ENCODE measurements at regions not wholly inside any gene's neighbourhood (a gene's known extent, or its start where the extent isn't known, plus 50 kb on each side); places are given as distances from the start of the nearest gene placed in this dataset.

- H3K36me3 ChIP-seq: no peaks in the 10 kb centered on the region
- no peak for DNase-seq (ENCODE audit: low spot score in 2 of 2)
- intact Hi-C loops (cut with DNase I; ENCODE audit: low total_unique reads): no loop called here
- TF ChIP-seq POLR2AphosphoS5 (IDR thresholded peaks at IDR 0.05) (no peak), POLR2A (IDR thresholded peaks at IDR 0.05) (no peak), CTCF (IDR thresholded peaks at IDR 0.05) (no peak)
- H3K9me3 ChIP-seq: no peaks in the 10 kb centered on the region
- peaks cover 0 to 3% of the 10 kb centered on the region in 2 donors for H3K27me3 ChIP-seq
- no peak overlapping the region for H3K4me3 ChIP-seq
- H3K27ac ChIP-seq: no peak overlapping the region
- H3K4me1 ChIP-seq: no peaks in the 10 kb centered on the region
Observed at GRCh38 chr4:170395773-170396172, 306.0 kb upstream of the AADAT start.

- H3K27me3 ChIP-seq: no peaks in the 10 kb centered on the region
- intact Hi-C loops (cut with DNase I; ENCODE audit: low total_unique reads): no loop called here
- no peaks in the 10 kb centered on the region for H3K9me3 ChIP-seq
- no peak overlapping the region for H3K27ac ChIP-seq
- H3K4me3 ChIP-seq: no peak overlapping the region
- TF ChIP-seq CTCF (IDR thresholded peaks at IDR 0.05): no peak
- no peak for TF ChIP-seq POLR2A (IDR thresholded peaks at IDR 0.05)
- no peak for TF ChIP-seq POLR2AphosphoS5 (IDR thresholded peaks at IDR 0.05)
- H3K4me1 ChIP-seq: no peaks in the 10 kb centered on the region
- H3K36me3 ChIP-seq: no peaks in the 10 kb centered on the region
- no peak for DNase-seq (ENCODE audit: low spot score in 2 of 2)
Observed at GRCh38 chr4:170391066-170391740, 301.4 kb upstream of the AADAT start.

GRCh38 chr4:170389411-170389810 is 299.7 kb upstream of the AADAT start:
- Histone ChIP-seq H3K36me3 (no peaks in the 10 kb centered on the region), H3K9me3 (peaks cover 0 to 1% of the 10 kb centered on the region in 2 donors), H3K27ac (no peak overlapping the region), H3K4me3 (no peak overlapping the region), H3K4me1 (no peaks in the 10 kb centered on the region), H3K27me3 (no peaks in the 10 kb centered on the region)
- TF ChIP-seq CTCF (IDR thresholded peaks at IDR 0.05): no peak
- no peak for TF ChIP-seq POLR2AphosphoS5 (IDR thresholded peaks at IDR 0.05)
- TF ChIP-seq POLR2A (IDR thresholded peaks at IDR 0.05): no peak
- no peak for DNase-seq (ENCODE audit: low spot score in 2 of 2)
- intact Hi-C loops (cut with DNase I; ENCODE audit: low total_unique reads): no loop called here

- no peak for DNase-seq (ENCODE audit: low spot score in 2 of 2)
- no peaks in the 10 kb centered on the region for H3K27me3 ChIP-seq
- no peak overlapping the region for H3K4me3 ChIP-seq
- no peaks in the 10 kb centered on the region for H3K4me1 ChIP-seq
- H3K9me3 ChIP-seq: peaks cover 0 to 4% of the 10 kb centered on the region in 2 donors
- no peaks in the 10 kb centered on the region for H3K36me3 ChIP-seq
- intact Hi-C loops (cut with DNase I; ENCODE audit: low total_unique reads): no loop called here
- no peak overlapping the region for H3K27ac ChIP-seq
- TF ChIP-seq CTCF (IDR thresholded peaks at IDR 0.05) (no peak), POLR2A (IDR thresholded peaks at IDR 0.05) (no peak), POLR2AphosphoS5 (IDR thresholded peaks at IDR 0.05) (no peak)
Observed at GRCh38 chr4:170388255-170388654, 298.5 kb upstream of the AADAT start.

GRCh38 chr4:170386971-170387370 is 297.2 kb upstream of the AADAT start:
- Histone ChIP-seq H3K4me3 (no peak overlapping the region), H3K4me1 (no peaks in the 10 kb centered on the region), H3K9me3 (peaks cover 0 to 4% of the 10 kb centered on the region in 2 donors), H3K27me3 (no peaks in the 10 kb centered on the region), H3K27ac (no peak overlapping the region), H3K36me3 (no peaks in the 10 kb centered on the region)
- DNase-seq (ENCODE audit: low spot score in 2 of 2): no peak
- intact Hi-C loops (cut with DNase I; ENCODE audit: low total_unique reads): no loop called here
- no peak for TF ChIP-seq POLR2AphosphoS5 (IDR thresholded peaks at IDR 0.05)
- TF ChIP-seq CTCF (IDR thresholded peaks at IDR 0.05): no peak
- no peak for TF ChIP-seq POLR2A (IDR thresholded peaks at IDR 0.05)

Data from breast epithelium (tissue), 4 donors.